ENCODE measurements at regions not wholly inside any gene's neighbourhood (a gene's known extent, or its start where the extent isn't known, plus 50 kb on each side); places are given as distances from the start of the nearest gene placed in this dataset.

- TF ChIP-seq RAD21 (IDR thresholded peaks at IDR 0.05; ENCODE audit: low read length) = no peak
- TF ChIP-seq, protein P1, sequence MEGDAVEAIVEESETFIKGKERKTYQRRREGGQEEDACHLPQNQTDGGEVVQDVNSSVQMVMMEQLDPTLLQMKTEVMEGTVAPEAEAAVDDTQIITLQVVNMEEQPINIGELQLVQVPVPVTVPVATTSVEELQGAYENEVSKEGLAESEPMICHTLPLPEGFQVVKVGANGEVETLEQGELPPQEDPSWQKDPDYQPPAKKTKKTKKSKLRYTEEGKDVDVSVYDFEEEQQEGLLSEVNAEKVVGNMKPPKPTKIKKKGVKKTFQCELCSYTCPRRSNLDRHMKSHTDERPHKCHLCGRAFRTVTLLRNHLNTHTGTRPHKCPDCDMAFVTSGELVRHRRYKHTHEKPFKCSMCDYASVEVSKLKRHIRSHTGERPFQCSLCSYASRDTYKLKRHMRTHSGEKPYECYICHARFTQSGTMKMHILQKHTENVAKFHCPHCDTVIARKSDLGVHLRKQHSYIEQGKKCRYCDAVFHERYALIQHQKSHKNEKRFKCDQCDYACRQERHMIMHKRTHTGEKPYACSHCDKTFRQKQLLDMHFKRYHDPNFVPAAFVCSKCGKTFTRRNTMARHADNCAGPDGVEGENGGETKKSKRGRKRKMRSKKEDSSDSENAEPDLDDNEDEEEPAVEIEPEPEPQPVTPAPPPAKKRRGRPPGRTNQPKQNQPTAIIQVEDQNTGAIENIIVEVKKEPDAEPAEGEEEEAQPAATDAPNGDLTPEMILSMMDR (conservative IDR thresholded peaks at IDR 0.05; ENCODE audit: low read depth, low read length) = no peak
- no peak for TF ChIP-seq POLR2A (IDR thresholded peaks at IDR 0.05; ENCODE audit: low read depth, low read length)
- no peak for TF ChIP-seq SMC3 (IDR thresholded peaks at IDR 0.05; ENCODE audit: low read depth, low read length)
- TF ChIP-seq MXI1 (IDR thresholded peaks at IDR 0.05; ENCODE audit: borderline replicate concordance, low read depth, low read length) = no peak
- TF ChIP-seq BHLHE40 (IDR thresholded peaks at IDR 0.05; ENCODE audit: low read depth, low read length) = no peak
- TF ChIP-seq RFX5 (IDR thresholded peaks at IDR 0.05; ENCODE audit: low read depth, low read length) = no peak
- no peak for TF ChIP-seq NFE2L2 (IDR thresholded peaks at IDR 0.05; ENCODE audit: low read depth, low read length)
- TF ChIP-seq CHD1 (IDR thresholded peaks at IDR 0.05; ENCODE audit: low read depth, low read length) = no peak
These were observed 61.6 kb upstream of the CD99 start for GRCh38 chrX:2629316-2630007.
